GM18507 (cell line): ENCODE measurements at regions not wholly inside any gene's neighbourhood (a gene's known extent, or its start where the extent isn't known, plus 50 kb on each side); places are given as distances from the start of the nearest gene placed in this dataset.
"Not testable (repeated sequence)": the region's sequence is repeated elsewhere in the genome, so short reads cannot be mapped to it uniquely, and the experiment has no call there.

Source experiments
- DNase-seq: peaks from one replicate; pipeline ENCODE4 v3.0.0; 2011; ENCODE audit warnings: low read depth; ENCODE audit not compliant: insufficient read length; ENCODE audit errors: extremely low spot score
- FAIRE-seq: peaks from 2 replicates; lab custom pipeline; 2011; peaks lifted over from hg19 to GRCh38; lab: Jason Lieb, UNC

DNA sequence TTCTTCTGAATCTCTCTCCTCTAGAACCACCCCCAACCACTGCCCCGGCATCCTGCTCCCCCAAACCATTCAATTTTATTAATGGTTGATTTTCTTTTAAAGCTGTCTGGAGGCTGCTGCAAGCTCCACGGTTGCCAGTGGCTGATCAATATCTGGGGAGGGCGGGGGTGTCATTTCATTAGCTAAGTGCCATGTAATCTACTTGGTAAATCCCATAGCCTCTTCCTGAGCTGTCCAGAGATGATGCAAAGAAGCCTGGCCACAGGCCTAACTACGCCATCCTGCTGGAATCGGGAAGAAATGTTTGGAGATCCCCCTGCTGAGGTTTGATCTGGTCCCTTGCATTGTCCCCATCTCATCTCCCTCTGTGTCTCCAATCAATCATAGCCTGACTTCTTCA lies 440.1 kb downstream of the MIAT start:
- no peak for FAIRE-seq
- DNase-seq = no peak

DNA sequence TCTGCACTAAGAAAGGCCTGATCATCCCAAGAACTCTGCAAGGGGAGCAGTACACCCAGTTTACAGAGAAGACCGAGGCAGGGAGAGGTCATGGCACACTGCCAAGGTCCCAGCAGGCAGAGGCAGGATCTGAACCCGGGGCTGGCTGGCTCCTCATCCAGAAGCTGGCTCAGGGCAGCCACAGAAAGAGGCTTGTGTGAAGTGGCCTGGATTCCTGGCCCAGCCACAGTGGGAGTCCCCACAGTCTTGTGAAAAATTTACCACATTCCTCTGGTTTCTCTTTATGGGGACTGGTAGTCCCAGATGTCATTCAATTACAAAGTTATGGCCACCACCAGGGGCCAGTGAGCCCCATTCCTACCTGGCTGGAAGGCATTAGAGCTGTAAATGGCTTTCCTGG lies 440.5 kb downstream of the MIAT start:
- FAIRE-seq = no peak
- DNase-seq = no peak

DNA sequence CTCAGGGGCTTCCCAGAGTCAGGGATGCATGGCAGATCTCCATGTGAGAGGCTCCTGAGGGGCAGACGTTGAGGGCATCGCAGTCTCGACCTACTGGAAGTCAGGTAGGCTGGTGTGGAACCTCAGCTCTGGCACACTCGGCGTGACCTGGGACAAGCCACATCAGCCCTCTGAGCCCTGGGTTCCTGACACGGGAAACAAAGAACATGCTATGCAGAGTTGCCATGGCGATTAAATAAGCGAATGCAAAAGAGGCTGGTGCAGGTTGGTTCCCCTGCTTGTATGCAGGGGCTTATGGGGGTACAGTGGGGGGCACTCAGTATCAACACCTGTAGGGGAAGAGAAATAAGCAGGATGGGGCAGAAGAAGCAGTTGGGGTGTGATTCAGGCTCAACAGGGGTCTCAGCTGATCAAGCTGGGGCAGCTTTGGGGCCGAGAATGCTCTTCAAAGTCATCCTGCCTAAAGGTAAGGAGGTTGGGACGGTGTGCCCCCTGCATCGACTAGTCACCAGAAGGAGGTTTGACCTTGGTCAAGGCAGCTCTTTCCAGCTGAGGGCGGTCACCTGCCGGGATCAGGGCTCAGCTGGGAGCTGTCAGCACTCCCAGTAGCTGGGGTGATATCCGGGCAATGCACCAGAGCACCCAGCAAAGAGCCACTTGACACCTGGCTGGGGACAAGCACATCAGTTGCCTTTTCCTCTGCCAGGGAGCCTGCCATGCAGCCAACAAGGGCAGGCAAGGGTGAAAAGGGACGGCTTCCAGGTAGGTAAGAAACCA lies 442.7 kb downstream of the MIAT start:
- FAIRE-seq = no peak
- no peak for DNase-seq

DNA sequence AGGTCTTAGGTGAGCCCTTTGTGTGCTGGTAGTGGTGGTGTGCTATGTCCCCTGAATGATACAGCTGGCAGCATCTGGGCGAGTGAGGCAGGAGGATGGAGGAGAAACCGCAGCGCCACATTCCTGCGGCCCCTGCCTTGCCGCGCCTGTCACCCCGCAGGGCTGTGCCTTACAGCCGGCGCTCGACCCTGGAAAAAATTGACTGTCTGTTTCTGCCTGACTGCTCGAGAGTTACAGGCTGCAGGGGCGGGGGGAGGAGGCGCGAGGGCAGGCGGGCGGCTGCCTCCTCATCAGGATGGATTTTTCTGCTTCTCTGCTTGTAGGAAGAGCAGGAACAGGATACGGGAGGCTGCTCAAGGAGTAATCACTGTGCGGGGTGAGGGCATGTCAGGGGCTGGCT lies 443.4 kb downstream of the MIAT start:
- no peak for FAIRE-seq
- no peak for DNase-seq

DNA sequence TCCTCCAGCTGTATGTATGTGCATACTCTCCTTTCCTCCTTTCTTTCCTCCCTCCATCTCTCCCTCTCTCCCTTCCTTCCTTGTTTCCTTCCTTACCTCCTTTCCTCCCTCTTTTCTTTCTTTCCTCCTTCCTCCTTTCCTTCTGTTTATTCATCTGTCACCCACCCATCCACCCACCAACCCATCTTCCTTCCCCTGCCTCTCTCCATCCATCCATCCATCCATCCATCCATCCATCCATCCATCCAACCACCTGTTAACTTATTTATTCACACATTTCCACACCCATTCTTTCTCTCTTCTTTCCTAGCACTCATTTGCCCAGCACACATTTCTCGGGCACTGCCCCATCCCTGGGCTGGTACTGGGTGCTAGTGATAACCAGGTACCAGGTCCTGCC lies 443.9 kb downstream of the MIAT start:
- no peak for DNase-seq
- FAIRE-seq = no peak

DNA sequence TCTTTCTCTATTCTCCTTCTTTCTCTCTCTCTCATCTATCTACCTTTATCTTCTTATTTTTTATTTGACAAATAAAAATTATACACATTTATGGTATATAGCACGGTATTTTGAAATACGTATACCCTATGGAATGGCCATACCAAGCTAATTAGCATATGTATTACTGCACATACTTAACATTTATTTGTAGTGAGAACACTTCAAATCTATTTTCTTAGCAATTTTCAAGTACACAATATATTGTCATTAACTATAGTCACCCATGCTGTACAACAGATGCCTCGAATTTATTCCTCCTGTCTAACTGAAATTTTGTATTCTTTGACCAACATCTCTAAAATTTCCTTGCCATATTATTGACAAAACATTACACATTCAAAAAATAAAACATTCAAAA lies 447.1 kb downstream of the MIAT start:
- FAIRE-seq (no peak), DNase-seq (no peak)

DNA sequence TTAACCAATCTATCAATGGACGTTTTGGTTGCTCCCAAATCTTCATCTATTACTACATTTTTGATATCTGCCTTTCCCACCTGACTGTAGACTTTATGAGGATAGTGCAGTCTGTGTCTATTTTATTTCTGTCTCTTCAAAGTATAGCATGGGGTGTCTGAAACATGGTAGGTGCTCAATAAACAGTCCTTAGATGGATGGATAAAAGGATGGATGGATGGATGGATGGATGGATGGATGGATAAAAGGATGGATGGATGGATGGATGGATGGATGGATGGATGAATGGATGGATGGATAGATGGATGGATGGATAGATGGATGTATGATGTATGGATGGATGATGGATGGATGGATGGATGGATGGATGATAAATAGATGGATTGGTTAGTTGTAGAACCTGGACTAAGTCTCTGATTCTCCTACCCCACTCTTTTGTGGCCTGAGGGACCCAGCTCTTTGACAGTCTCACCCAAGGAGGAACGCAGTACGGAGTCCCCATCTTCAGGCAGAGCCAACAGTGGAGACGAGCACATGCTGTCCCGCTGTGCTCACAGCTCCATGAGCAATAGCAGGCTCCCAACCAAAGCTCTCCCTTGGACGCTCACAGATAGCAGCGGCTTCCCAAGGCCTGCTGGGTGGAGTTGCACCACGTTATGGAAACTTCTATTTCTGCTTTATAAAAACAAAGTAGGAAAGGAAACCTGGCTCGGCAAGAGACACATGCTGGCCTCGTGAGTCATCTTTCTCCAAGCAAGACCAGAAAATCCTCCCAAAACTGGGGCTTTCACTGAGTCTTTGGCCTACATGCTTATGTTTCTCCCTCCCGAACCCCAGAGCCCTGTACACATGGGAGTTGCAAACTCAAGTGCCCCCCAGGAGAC lies 448.0 kb downstream of the MIAT start:
- no peak for DNase-seq
- FAIRE-seq = no peak

DNA sequence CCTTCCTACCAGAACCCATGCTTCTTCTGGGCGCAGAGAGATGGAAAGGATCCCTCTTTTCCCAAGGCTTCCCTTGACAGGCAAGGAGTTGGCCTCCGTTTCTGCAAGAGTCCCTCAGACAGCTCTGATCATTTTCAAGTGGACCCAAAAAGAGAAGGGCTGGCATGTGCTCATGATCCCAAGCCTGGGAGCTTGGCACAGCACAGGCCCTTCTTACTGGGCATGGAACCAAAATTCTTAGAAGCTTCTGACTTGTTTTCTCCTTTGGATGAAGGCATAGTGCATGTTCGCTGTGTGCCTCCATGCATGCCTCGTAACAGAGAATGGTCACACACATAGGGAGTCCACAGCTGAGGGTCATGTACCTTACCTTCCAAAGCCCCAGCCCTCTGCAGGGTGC lies 449.6 kb downstream of the MIAT start:
- FAIRE-seq (no peak), DNase-seq (no peak)

DNA sequence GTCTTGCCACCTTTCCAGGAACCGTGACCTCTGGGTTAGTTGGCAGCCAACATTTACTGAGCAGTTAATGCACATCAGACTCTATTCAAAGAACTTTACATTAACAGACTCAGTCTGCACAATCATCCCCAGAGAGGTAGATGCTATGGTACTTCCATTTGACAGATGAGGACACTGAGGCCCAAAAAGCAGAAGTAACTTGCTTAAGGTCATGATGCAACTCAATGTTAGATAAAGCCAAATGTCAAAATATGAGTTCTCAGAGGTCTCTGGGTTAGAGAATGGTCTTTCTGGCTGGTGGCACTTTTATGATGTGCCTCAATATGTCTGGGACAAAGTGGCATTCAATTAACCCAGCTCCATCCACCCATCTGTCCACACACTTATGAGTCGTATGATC lies 450.0 kb downstream of the MIAT start:
- no peak for FAIRE-seq
- DNase-seq = no peak

DNA sequence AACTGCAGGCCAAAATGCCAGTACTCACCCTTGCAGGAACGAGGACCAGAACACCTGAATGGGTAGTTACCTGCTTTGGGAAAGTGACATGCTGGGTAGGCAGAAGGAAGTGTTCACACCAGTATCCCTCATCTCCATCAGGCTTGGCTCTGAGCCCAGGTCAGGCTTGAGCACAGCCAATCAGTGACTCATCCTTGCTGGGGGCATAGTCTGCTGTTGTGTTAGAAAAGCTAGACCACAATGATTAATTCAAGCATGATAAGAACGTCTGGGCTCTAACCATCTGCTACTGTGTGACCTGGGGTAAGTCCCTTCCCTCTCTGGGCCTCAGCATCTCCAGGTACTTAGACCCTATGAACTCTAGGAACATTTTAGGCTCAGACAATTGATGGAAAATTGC lies 450.4 kb downstream of the MIAT start:
- DNase-seq (no peak), FAIRE-seq (no peak)

DNA sequence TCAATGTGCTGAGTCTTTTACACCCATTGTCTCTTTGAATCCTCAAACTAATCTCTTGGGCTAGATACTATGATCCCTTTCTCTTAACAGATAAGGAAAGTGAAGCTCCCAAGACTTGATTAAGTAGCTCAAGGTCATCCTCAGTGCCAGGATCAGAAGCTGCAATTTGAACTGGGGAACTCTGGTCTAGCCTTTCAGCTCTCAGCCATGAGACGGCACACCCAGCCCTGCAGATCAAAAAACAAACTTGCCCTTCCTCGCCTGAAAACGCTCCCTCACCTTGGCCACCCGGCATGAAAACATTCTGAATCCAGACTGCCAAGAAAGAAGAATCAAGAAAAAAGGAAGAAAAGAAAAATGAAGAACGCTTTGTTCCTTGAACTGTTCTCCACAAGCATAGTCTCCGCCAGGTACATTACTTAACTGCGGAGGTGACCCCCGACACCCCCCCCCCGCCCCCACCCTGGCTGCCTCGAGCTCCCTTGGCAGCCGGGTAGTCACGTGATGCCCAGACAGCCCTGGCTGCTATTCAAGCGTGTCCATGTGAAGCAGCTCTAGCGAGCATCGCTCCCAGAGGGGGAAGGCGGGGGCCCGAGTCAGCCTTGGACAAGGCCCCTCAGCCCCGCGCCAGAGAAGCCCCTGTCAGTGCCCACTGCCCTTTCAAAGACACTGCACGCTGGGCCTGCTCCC lies 451.2 kb downstream of the MIAT start:
- FAIRE-seq = no peak
- DNase-seq = no peak

DNA sequence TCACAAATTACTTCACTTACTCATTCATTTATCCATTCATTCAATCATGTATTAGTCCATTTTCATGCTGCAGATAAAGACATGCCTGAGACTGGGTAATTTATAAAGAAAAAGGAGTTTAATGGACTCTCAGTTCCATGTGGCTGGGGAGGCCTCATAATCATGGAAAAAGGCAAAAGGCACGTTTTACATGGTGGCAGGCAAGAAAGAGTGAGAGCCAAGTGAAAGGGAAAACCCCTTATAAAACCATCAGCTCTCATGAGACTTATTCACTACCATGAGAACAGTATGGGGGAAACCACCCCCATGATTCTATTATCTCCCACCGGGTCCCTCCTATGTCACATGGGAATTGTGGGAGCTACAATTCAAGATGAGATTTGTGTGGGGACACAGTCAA lies 452.0 kb downstream of the MIAT start:
- DNase-seq, FAIRE-seq: not testable (repeated sequence)

DNA sequence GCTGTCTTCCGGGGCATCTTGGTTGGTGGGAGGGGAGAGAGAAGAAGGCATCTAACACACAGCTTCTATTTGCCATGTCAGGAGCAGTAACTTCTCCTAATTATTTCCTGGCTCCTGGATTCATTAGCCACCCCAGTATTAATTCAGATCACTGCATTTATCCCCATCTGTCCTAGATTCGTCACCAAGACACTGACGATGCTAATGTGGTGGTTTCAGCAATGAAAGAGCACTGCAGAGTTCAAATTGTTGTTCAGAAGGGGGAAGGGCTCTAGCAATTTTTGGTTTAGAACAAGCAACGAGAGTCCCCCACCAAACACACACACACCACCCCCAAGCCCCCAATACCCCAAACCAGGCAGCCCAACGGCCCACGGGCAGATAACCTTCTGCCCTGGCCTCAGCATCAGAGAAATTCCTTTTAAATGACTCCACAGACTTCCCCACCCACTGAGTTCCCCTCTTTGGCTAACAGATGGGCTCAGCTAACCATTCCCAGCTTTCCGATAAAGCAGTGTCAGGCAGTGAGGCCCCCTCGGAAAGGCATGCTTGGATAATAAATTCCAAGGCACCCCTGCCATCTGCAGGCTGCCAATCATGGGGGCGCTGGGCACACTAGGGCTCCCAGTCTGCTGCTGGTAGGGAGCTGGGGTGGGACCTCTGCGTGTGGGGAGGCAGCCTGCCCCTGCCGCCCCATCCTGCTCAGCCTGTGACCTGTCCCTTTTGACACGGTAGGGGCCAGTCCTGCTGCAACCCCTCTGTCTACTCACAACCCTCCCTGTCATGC lies 453.5 kb downstream of the MIAT start:
- FAIRE-seq (no peak), DNase-seq (no peak)

DNA sequence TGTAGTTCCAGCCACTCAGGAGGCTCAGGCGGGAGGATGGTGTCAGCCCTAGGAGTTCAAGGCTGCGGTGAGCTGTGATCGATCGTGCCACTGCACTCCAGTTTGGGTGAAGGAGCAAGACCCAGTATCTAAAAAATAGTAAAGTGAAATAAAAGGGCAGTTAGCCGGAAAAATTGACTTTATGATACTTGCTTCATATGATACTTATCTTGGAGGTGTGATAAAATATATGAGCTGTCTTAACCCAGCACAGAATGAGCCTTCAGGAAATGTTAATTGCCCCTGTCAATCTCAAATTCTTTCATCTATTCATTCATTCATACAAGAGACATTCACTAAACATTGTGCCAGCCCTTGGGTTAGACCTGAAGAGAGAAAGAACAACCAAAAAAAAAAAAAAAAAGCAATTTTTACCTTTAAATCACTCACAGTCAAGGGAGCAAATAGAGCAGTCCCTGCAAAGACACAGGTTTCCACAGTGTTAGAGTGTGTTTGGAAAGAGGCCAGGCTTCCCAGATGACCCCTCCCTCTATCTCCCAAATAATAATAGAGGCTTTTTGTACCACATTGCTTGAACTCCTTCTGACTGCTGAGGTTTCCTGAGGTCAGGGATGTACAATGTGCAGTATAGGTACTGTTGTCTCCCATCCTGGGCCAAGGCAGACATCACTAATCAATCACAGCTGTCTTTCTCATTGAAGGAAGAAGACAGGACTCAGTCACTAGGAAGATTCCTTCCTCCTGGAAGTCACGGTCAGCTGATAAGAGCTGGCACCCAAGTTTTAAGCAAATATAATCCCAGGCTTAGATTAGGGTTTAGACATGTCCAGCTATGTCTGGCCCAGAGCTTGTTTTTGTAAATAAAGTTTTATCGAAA lies 454.6 kb downstream of the MIAT start:
- DNase-seq (no peak), FAIRE-seq (no peak)

DNA sequence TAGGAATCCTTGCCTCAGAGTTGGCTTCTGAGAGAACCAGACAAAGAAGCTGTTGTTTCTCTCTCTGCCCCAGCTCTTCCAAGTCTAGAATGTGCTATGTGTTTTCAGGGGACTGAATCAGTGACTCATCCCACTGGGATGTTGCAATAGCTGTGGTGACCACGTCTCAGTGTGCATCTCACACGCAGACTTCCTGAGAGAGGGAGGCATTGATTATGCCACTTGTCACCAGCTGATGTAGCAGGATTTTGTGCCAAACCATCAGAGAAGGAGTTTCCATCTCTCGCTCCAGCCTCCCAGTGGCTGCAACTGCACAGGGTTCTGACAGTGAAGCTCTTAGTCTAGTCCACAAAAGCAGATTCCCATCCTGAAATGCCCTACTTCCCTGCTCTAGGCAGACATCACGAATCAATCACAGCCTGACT lies 455.8 kb downstream of the MIAT start:
- DNase-seq = no peak

DNA sequence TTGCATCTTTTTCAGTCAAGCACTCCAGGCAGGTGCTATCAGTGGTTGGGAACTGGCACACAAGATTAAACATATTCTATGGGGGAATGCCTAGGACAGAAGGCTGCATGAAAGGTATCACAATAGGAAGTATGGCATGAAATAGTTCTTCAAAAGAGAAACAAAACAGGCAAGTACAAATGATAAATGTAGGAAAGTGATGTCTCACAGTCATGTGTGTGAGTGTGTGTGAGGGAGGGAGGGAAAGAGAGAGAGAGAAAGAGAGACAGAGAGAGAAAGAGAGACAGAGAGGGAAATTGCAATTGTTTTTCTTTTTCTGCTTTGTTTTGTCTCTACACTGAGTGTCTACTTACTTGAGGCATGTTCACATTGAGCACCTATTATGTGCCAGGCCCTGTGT lies 456.3 kb downstream of the MIAT start:
- DNase-seq = no peak
- no peak for FAIRE-seq

More for the DNA sequence above, 455.8 kb downstream of the MIAT start:
- no peak for FAIRE-seq

DNA sequence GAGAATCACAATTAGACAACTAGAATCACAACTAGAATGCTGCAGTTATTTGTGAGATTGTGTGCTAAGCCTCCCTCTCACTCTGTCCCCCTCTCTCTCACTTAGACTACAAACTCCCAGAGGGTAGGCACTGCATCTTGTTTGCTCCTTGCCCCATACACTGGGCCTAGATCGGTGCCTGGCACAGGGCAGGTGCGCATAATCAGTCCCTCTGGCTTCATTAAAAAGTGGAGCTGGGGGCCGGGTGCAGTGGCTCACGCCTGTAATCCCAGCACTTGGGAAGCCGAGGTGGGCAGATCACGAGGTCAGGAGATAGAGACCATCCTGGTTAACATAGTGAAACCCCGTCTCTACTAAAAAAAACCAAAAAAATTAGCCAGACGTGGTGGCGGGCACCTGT lies 456.8 kb downstream of the MIAT start:
- no peak for DNase-seq
- no peak for FAIRE-seq

DNA sequence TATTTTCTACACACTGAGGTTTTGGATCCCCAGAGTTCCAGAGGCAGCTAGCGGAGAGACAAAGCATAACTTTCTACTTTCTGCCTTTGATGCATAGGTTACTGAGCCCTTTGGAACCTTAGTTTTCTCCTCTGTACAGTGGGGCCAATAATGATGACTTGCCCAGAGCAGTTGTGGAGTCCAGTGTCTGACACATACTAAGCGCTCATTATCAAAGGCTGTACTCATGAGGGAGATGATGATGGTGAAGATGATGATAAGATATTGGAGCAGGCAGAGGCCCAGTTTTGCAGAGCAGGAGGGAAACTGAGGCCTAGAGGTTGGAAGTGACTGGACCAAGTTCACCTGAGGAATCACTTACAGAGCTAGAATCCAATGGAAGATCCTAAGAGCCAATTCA lies 458.0 kb downstream of the MIAT start:
- DNase-seq = no peak
- no peak for FAIRE-seq

DNA sequence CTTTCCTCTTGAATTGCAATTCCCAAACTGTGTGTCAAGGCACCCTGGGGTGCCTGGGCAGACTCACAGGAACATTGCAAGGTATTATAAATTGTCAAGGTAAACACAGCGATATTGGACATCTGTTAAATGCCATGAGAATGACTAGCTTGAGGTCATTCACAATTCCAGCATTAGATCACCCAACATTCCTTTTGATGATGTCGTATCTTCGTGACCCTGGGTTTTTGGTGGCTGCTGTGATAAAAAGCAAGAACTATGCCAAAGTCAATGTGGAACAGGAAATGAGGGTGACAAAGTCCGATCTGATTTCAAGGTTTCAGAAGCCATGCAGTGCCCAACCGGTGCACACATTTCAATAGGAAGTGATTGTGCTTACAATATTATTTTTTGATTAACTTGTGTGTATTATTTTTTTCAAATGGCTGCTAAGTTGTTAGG lies 458.4 kb downstream of the MIAT start:
- no peak for DNase-seq
- FAIRE-seq = no peak
